GM12891 (cell line): ENCODE measurements at regions not wholly inside any gene's neighbourhood (a gene's known extent, or its start where the extent isn't known, plus 50 kb on each side); places are given as distances from the start of the nearest gene placed in this dataset.

Source experiments
- POLR2A ChIP-seq: IDR thresholded peaks from 2 replicates; pipeline ENCODE4 v1.6.1; 2011; ENCODE audit warnings: low read depth, low read length, control low read depth
- POLR2AphosphoS5 ChIP-seq: IDR thresholded peaks from 2 replicates; pipeline ENCODE4 v1.6.1; 2011; ENCODE audit warnings: low read depth, low read length, control low read depth
- SPI1 ChIP-seq: IDR thresholded peaks from 2 replicates; pipeline ENCODE4 v1.6.1; 2011; ENCODE audit warnings: low read depth, low read length, control low read depth
- TAF1 ChIP-seq: IDR thresholded peaks from 2 replicates; pipeline ENCODE4 v1.6.1; 2011; ENCODE audit warnings: low read depth, low read length, control low read depth

- TF ChIP-seq POLR2AphosphoS5 = no peak
- TF ChIP-seq TAF1 = no peak
- no peak for TF ChIP-seq POLR2A
- TF ChIP-seq SPI1 = no peak
Measured at GRCh38 chr21:31530897-31531705, 128.4 kb upstream of the SOD1 start.
